Panc1 (cell line): ENCODE measurements at regions not wholly inside any gene's neighbourhood (a gene's known extent, or its start where the extent isn't known, plus 50 kb on each side); places are given as distances from the start of the nearest gene placed in this dataset.

Experiments
- ATAC-seq: fragments of 200-7000 bp; cut with Tn5 transposase; 2 replicates; pipeline ENCODE4 v1.9.1; 2020; ENCODE audit warnings: mild to moderate bottlenecking, moderate library complexity
- BruUV-seq: library from RNA; stranded (reverse); fragments of 400-500 nt; replicated peaks from 2 replicates; lab custom pipeline; 2021; lab: Mats Ljungman, UMichigan
- CTCF ChIA-PET: fragments of 300-600 bp; sonication (Branson Sonifier 250); formaldehyde crosslinking; loops from one replicate; lab custom pipeline; 2022; ENCODE audit warnings: antibody characterized with exemption; lab: Charles Lee
- POLR2A ChIA-PET: fragments of 300-600 bp; sonication (Branson Sonifier 250); formaldehyde crosslinking; loops from one replicate; lab custom pipeline; 2022; ENCODE audit warnings: antibody characterized with exemption; lab: Charles Lee
- DNase-seq: peaks from one replicate; pipeline ENCODE4 v3.0.0-alpha.2; 2010; ENCODE audit warnings: low read depth, low spot score
- H3K27ac ChIP-seq: 2 replicates; pipeline ENCODE4 v1.5.1; 2011; ENCODE audit warnings: mild to moderate bottlenecking, low read length, inconsistent platforms
- H3K27me3 ChIP-seq: fragments of 200-500 bp; sonication (Bioruptor generic); 2 replicates; pipeline ENCODE4 v1.6.0; 2014; ENCODE audit warnings: low read length, inconsistent platforms; ENCODE audit not compliant: control insufficient read depth, insufficient read depth
- H3K36me3 ChIP-seq: fragments of 200-500 bp; sonication (Bioruptor generic); 2 replicates; pipeline ENCODE4 v1.5.1; 2014; ENCODE audit warnings: inconsistent platforms, mild to moderate bottlenecking, low read length, moderate library complexity; ENCODE audit not compliant: control insufficient read depth, insufficient read depth
- H3K4me1 ChIP-seq: 2 replicates; pipeline ENCODE4 v1.5.1; 2011; ENCODE audit warnings: inconsistent platforms, mild to moderate bottlenecking, low read length, moderate library complexity; ENCODE audit not compliant: control insufficient read depth, insufficient read depth
- H3K4me3 ChIP-seq, 2 experiments: 2 replicates each; pipeline ENCODE4 v1.5.1; 2011 to 2012; ENCODE audit warnings: low read depth in 2 of 2, low read length in 2 of 2, mild to moderate bottlenecking in 2 of 2, inconsistent platforms in 1 of 2, moderate library complexity in 1 of 2
- H3K9me3 ChIP-seq: fragments of 200-500 bp; sonication (Bioruptor generic); 2 replicates; pipeline ENCODE4 v1.5.1; 2014; ENCODE audit warnings: low read depth, mild to moderate bottlenecking, inconsistent platforms, low read length, moderate library complexity; ENCODE audit not compliant: control insufficient read depth, insufficient read depth
- CTCF ChIP-seq: fragments of 450-650 bp; IDR thresholded peaks from 2 replicates; pipeline ENCODE4 v1.5.1; 2017; ENCODE audit warnings: mild to moderate bottlenecking
- POLR2AphosphoS5 ChIP-seq: IDR thresholded peaks from 2 replicates; pipeline ENCODE4 v1.6.1; 2012; ENCODE audit warnings: mild to moderate bottlenecking, low read depth, low read length, moderate library complexity
- REST ChIP-seq, 2 experiments: IDR thresholded peaks; 2 replicates each; pipeline ENCODE4 v1.6.1; 2011 to 2012; ENCODE audit warnings: low read depth in 2 of 2, control low read depth in 1 of 2, low read length in 1 of 2, mild to moderate bottlenecking in 1 of 2, moderate library complexity in 1 of 2; ENCODE audit not compliant: insufficient read depth in 1 of 2
- SIN3A ChIP-seq: IDR thresholded peaks from 2 replicates; pipeline ENCODE4 v1.6.1; 2012; ENCODE audit warnings: low read depth, mild to moderate bottlenecking, low read length, moderate library complexity, borderline replicate concordance; ENCODE audit not compliant: insufficient read depth
- TCF7L2 ChIP-seq: IDR thresholded peaks from 2 replicates; pipeline ENCODE4 v1.6.1; 2011; ENCODE audit warnings: mild to moderate bottlenecking, low read depth, low read length, inconsistent platforms
- in situ Hi-C: cut with HindIII; loops from 2 replicates; pipeline ENCODE4 v1.10.0; 2016; ENCODE audit warnings: low sequenced_read_pairs, low pct_unique_long_range_greater_than_20kb
- intact Hi-C: fragments of 100-400 bp; cut with micrococcal nuclease; formaldehyde crosslinking; loops from one replicate; pipeline ENCODE4 v1.10.0; 2022; ENCODE audit not compliant: unreplicated experiment

GRCh38 chr4:164482758-164483157 lies 271.2 kb upstream of the SMIM31 start:
- no peak for DNase-seq
- H3K9me3 ChIP-seq: no peaks in the 10 kb centered on the region
- no peaks in the 10 kb centered on the region for H3K27me3 ChIP-seq
- intact Hi-C loops: no loop called here
- in situ Hi-C loops: no loop called here
- ChIA-PET CTCF (no interaction called here), POLR2A (no interaction called here)
- no TSS peak for BruUV-seq
- H3K4me1 ChIP-seq: no peaks in the 10 kb centered on the region
- ATAC-seq: no peak
- no peak overlapping the region for H3K4me3 ChIP-seq
- TF ChIP-seq TCF7L2 (no peak), REST (IDR thresholded peaks at IDR 0.05; ENCODE audit: insufficient read depth in 1 of 2, low read depth in 2 of 2, low read length in 1 of 2) (no peak), SIN3A (no peak), CTCF (no peak), POLR2AphosphoS5 (no peak)
- no peak overlapping the region for H3K27ac ChIP-seq
- H3K36me3 ChIP-seq: no peaks in the 10 kb centered on the region

GRCh38 chr4:164483711-164484110 lies 270.2 kb upstream of the SMIM31 start:
- H3K9me3 ChIP-seq: no peaks in the 10 kb centered on the region
- intact Hi-C loops (no loop called here), in situ Hi-C loops (no loop called here)
- H3K27me3 ChIP-seq: no peaks in the 10 kb centered on the region
- no peaks in the 10 kb centered on the region for H3K36me3 ChIP-seq
- no peak for DNase-seq
- no peak overlapping the region for H3K4me3 ChIP-seq
- no peaks in the 10 kb centered on the region for H3K4me1 ChIP-seq
- ATAC-seq: no peak
- POLR2A ChIA-PET: no interaction called here
- CTCF ChIA-PET: no interaction called here
- no peak overlapping the region for H3K27ac ChIP-seq
- no peak for TF ChIP-seq SIN3A
- no peak for TF ChIP-seq POLR2AphosphoS5
- TF ChIP-seq TCF7L2: no peak
- no peak for TF ChIP-seq REST (IDR thresholded peaks at IDR 0.05; ENCODE audit: insufficient read depth in 1 of 2, low read depth in 2 of 2, low read length in 1 of 2)
- no peak for TF ChIP-seq CTCF
- BruUV-seq: no TSS peak
